GM18505 (cell line): ENCODE measurements at regions not wholly inside any gene's neighbourhood (a gene's known extent, or its start where the extent isn't known, plus 50 kb on each side); places are given as distances from the start of the nearest gene placed in this dataset.

Experiments used
- ATAC-seq: cut with Tn5 transposase; IDR thresholded peaks from one replicate; pipeline ENCODE4 v1.9.1; 2021; ENCODE audit not compliant: unreplicated experiment
- POLR2A ChIP-seq: IDR thresholded peaks from 4 replicates; pipeline ENCODE4 v1.6.1; 2011; ENCODE audit warnings: borderline replicate concordance; ENCODE audit not compliant: insufficient read depth, insufficient read length; ENCODE audit errors: extremely low read depth

DNA sequence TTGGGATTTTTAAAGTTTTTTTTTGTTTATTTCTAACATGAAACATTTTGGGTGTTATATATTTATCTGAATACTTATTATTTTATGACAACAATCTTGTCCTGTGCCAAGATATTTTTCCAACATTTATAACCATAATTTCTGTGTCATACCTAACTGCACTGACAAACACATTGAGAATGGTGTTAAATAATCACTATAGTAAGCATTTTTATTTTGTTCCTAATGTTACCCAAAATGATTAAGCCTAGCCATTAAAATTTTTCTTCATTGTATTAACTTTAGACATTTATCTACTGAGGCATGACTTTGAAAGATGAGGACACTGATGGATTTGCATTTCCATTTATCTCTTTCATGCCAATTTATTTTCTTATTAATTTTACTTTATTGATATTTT is 91.6 kb upstream of the STK32A start:
- no peak for TF ChIP-seq POLR2A
- no peak for ATAC-seq

- no peak for TF ChIP-seq POLR2A
Measured at GRCh38 chr5:147145328-147145727, 89.5 kb upstream of the STK32A start.

GRCh38 chr5:147148715-147149114 is 86.1 kb upstream of the STK32A start:
- no peak for TF ChIP-seq POLR2A
- no peak for ATAC-seq

More at GRCh38 chr5:147145328-147145727, 89.5 kb upstream of the STK32A start:
- ATAC-seq, result no peak

DNA sequence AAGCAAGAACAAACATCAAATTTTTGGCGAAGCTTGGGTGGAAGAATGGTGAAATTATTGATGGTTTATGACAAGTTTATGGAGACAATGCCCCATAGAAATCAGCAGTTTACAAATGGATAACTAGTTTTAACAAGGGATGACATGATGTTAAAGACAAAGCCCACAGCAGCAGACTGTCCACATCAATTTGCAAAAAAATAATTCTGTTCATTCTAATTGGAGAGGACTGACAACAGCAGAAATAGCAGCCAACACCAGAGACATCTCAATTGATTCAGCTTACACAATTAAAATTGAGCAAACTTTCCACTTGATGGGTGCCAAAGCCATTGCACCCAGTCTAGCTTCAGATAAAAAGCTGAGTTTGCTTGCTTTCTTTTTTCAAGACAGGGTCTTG is 82.7 kb upstream of the STK32A start:
- TF ChIP-seq POLR2A, result no peak
- no peak for ATAC-seq

DNA sequence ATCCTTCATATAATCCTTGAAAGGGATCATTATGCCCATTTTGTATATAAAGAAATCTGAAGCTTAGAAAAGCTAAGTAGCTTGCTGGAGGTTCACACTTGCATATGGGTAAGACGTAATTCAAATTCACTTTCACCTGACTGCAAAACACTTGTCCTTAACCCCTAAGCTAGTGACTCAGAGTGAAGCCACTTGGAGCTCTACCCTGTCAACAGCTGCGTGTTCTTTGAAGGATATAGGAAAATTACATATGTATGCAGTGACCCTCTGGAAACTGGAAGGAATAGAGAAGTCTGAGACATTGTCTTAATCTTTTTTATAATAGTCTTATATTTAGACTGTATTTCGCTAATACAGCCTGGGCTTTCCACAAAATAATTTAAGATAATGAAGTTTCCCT is 80.0 kb upstream of the STK32A start:
- ATAC-seq, result no peak
- TF ChIP-seq POLR2A, result no peak

- no peak for ATAC-seq
- no peak for TF ChIP-seq POLR2A
Measured at GRCh38 chr5:147156012-147156411, 78.8 kb upstream of the STK32A start.

DNA sequence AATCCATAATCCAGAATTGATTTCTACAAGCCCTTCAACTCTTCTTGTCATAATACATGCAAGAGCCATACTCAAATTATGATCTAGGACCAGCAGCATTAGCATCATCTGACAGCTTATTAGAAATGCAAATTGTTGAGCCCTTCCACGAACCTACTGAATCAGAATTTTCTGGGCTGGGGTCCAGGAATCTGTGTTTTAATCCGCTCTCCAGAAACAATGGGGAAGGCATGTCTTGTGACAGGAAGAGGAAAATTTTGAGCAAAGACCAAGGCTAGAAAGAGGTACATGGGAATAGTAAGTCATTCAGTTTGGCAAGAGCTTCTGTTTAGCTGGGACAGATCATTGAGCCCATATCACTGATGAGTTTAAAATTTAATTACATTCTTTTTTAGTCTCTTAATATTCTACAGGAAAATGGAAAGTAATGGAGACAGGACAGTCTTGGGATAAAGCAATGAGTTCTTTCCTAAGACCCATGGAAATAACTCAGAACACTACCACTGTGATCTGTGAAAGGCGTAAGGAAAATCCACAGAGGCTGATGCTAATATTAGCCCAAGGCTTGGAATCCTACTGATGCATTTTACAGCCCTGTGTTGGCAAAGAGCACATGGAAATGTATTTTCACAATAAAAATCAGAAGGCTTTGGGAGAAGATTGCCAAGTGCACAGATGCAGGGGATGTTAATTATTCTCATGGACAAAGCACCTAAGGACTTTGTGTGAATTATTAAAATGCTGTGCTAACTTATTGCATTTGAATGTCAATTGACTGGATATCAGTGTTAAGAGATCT is 73.7 kb upstream of the STK32A start:
- ATAC-seq, result no peak
- no peak for TF ChIP-seq POLR2A

DNA sequence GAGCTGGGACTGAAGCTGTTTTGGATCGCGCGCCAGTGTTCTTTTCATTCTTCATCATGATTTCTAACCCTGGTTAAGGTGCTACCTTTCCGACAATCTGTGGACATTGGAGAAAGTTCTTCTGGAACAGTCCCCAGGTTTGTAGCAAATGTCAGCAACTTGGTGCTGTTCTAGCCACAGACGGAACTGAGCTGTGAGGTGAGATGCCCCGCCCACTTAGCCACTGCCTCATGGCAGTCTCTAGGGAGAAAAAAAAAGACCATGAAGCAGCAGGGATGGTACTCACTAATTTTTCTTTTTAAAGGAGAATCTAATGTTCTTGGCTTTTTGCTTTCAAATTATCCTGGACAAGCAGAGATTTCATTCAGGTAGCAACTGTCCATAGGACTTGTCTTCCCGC is 72.1 kb upstream of the STK32A start:
- TF ChIP-seq POLR2A, result no peak
- no peak for ATAC-seq

DNA sequence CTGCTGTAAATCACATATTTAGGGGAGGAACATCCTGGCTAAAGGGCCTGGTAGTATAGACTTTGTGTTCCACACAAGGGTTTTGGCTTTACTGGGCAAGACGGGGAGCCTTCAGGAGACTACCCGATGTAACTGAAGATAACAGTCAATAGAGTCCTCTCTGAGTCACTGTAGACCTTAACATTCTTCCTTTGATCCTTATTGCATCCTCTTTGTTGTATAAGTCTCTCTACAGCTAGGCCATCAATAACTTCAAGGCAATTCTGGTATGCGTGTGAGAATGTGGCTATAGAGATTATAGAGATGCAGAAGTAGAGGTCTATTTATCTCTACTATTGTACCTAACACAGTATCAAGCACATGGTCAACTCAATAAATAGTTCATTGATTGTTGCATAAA is 67.3 kb upstream of the STK32A start:
- no peak for ATAC-seq
- TF ChIP-seq POLR2A, result no peak

DNA sequence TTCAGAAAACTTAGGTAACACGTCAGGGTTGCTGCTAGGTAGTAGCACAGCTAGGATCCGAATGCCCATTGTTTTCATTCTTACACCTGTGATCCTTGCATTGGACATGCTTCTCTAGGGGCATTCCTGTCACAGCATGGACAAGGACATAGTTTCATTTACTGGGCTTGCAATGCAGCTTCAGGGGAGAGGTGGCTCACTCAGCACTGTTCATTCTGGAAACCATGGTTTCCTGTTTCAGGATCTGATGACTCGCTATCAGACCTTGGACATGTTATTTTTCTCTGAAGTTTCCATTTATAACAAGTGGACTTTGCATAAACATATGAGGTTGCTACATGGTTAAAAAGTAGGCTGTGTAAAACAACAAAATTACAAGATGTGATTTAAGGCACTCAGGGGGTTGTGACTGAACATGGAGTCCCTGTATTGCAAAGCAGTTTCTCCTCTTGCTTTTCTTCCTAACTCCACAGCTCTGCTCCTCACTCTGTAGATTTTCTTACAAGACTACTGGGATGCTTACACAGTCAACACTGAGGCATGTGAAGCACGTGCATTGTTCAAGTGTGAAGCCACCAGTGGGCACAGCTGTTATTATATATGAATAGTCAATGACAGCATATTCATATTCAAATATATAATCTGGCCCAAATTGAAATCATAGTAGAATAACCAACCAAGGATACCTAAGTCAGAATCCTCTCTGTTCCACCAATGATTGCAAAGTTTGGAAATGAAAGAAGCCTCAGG is 66.1 kb upstream of the STK32A start:
- TF ChIP-seq POLR2A, result no peak
- ATAC-seq, result peak; percentile 1

GRCh38 chr5:147169399-147169798 is 65.4 kb upstream of the STK32A start:
- no peak for TF ChIP-seq POLR2A
- ATAC-seq, result peak; percentile 53

DNA sequence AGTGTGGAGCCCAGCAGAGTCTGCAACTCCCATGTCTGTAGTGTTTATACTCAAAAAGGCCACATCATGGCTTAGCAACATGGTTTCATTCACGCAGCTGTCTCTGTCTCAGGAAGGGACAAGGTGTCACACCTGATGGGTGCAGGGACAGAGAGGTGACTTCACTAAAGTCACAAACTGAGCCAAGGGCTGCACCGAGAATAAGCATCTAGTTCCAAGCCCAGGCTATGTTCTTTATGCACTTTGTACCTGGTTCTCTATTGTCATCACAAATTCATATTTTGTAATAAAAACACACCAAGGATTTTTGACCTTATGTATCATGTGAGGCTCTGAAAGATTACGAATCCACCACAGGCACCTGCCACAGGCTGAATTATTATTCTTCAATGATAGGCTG is 64.9 kb upstream of the STK32A start:
- no peak for TF ChIP-seq POLR2A

DNA sequence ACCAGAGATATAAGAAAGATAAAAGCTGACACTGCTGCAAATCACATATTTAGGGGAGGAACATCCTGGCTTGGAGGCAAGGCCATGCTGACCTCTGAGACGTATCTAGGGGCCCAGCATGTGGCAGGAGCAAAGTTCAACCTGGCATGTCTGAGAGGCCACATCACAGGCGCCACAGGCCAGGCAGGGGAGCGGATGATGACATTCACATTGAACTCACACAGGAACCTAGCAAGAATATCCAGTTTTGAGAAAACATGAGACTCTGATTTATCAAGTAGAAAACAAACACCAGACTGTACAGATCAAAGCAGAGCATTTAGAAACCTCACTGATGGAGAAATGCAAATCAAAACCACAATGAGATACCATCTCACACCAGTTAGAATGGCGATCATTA is 64.2 kb upstream of the STK32A start:
- peak; percentile 67 for ATAC-seq
- TF ChIP-seq POLR2A, result no peak

More for the DNA sequence above, 64.9 kb upstream of the STK32A start:
- no peak for ATAC-seq

DNA sequence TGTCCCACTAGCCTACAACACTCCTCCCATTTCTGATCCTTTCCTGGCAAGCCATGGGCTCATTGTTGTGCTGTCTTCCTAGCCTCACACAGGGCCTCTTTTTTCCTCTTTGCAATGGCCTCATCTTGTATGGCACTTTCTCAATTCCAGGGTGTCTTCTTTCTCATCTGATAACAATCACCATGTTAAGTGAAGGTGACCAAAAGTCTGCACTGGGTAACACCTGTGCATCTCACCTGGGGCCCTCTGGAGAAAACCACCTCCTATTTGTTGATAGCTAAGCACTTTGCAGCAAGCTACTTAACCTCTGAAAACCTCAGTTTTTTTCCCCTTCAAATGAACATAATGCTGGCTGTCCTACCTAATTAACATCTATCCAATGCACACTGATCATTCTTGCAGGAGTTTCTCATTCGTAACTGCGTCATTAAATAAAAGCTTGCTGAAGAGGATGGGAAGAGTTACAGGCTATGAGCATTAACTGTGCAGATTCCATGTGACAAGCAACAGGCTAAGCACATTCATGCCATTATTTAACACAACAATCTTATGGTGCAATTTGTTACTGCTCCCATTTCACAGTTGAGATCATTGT is 60.1 kb upstream of the STK32A start:
- ATAC-seq, result no peak
- TF ChIP-seq POLR2A, result no peak
